ENCODE measurements at regions not wholly inside any gene's neighbourhood (a gene's known extent, or its start where the extent isn't known, plus 50 kb on each side); places are given as distances from the start of the nearest gene placed in this dataset.
"Not testable (repeated sequence)": the region's sequence is repeated elsewhere in the genome, so short reads cannot be mapped to it uniquely, and the experiment has no call there.

DNA sequence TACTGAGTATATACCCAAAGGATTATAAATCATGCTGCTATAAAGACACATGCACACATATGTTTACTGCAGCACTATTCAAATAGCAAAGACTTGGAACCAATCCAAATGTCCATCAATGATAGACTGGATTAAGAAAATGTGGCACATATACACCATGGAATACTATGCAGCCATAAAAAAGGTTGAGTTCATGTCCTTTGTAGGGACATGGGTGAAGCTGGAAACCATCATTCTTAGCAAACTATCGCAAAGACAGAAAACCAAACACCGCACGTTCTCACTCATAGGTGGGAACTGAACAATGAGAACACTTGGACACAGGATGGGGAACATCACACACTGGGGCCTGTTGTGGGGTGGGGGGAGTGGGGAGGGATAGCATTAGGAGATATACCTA is 378.3 kb upstream of the PIK3R1 start:
- not testable (repeated sequence) for TF ChIP-seq EZH2 (IDR thresholded peaks at IDR 0.05; ENCODE audit: low read depth)
- TF ChIP-seq, protein P1, sequence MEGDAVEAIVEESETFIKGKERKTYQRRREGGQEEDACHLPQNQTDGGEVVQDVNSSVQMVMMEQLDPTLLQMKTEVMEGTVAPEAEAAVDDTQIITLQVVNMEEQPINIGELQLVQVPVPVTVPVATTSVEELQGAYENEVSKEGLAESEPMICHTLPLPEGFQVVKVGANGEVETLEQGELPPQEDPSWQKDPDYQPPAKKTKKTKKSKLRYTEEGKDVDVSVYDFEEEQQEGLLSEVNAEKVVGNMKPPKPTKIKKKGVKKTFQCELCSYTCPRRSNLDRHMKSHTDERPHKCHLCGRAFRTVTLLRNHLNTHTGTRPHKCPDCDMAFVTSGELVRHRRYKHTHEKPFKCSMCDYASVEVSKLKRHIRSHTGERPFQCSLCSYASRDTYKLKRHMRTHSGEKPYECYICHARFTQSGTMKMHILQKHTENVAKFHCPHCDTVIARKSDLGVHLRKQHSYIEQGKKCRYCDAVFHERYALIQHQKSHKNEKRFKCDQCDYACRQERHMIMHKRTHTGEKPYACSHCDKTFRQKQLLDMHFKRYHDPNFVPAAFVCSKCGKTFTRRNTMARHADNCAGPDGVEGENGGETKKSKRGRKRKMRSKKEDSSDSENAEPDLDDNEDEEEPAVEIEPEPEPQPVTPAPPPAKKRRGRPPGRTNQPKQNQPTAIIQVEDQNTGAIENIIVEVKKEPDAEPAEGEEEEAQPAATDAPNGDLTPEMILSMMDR (conservative IDR thresholded peaks at IDR 0.05): not testable (repeated sequence)
